ENCODE measurements at regions not wholly inside any gene's neighbourhood (a gene's known extent, or its start where the extent isn't known, plus 50 kb on each side); places are given as distances from the start of the nearest gene placed in this dataset.

DNA sequence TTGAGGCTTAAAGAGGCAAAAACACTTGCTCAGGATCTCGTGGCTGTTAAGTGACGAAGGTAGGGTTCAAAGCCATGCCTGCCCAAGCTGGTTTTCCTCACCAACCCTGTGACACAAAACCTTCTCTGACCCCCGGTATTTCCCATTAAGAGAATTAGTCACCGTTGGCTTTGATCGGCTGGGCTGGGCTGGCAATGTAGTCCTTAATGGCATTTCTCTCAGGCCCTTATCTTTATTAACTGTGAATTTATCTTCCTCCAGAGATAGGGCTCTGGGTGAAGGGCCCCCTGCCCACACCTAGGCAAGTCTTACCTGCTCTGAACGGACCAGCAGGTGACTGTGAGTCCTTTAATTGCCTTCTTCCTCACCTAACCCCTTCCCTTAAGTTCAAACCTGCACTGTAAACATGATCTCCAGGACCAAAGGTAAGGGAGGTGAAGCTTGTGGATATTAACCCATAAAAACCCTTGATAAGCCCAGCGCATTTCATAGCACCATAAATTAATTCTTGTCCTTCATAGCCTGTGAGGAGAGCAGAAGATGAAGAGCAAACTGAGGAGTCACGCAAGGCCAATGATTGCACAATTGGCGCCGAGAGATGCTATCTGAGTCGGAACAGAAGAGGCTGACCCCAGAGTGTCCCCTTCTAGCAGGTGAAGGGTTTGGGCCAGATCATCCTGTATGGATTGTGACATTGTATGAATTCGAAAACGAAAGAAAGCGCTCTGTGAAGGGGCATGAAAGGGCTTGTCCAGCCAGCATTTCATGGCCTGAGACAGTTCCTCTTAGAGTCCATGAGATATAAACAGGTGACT is 790.8 kb upstream of the TBX3 start:
- peak overlapping the region; percentile 45 for H3K27ac ChIP-seq (ENCODE audit: low read depth, low read length)
- no peaks in the 10 kb centered on the region for H3K79me2 ChIP-seq (ENCODE audit: insufficient read depth, low read length)
- no peaks in the 10 kb centered on the region for H4K20me1 ChIP-seq (ENCODE audit: insufficient read depth)
- H3K9ac ChIP-seq (ENCODE audit: low read length), result no peak overlapping the region
- TF ChIP-seq EZH2 (IDR thresholded peaks at IDR 0.05), result no peak
- TF ChIP-seq JUND (IDR thresholded peaks at IDR 0.05), result peak; percentile 37; the same call in 1 of the 2 replicates
- TF ChIP-seq EGR1 (IDR thresholded peaks at IDR 0.05; ENCODE audit: low read depth), result no peak
- peak; percentile 53 for TF ChIP-seq SP1 (IDR thresholded peaks at IDR 0.05; ENCODE audit: low read depth)
- TF ChIP-seq ATF3 (IDR thresholded peaks at IDR 0.05), result no peak
- no peak for TF ChIP-seq ELF1 (IDR thresholded peaks at IDR 0.05; ENCODE audit: borderline replicate concordance, low read depth)
- TF ChIP-seq FOSL1 (IDR thresholded peaks at IDR 0.05; ENCODE audit: low read depth), result peak; percentile 32; the same call in 1 of the 2 replicates
- TF ChIP-seq, protein P1, sequence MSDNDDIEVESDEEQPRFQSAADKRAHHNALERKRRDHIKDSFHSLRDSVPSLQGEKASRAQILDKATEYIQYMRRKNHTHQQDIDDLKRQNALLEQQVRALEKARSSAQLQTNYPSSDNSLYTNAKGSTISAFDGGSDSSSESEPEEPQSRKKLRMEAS (IDR thresholded peaks at IDR 0.05), result peak; percentile 56; the same call in 1 of the 2 replicates
- TF ChIP-seq CEBPB (IDR thresholded peaks at IDR 0.05; ENCODE audit: low read depth), result peak; percentile 59; the same call in 1 of the 2 replicates
- intact Hi-C loops (cut with micrococcal nuclease), result loop anchor here (5.0 kb wide), 3 partner anchors 158 to 792 kb away; partner anchors contain the start of gene TBX3
- H3K9me3 ChIP-seq (ENCODE audit: control insufficient read depth in 1 of 2, insufficient read depth in 1 of 2, low read depth in 1 of 2, low read length in 2 of 2), result no peaks in the 10 kb centered on the region
- no TSS peak for BruUV-seq (replicated peaks)
- POLR2A ChIA-PET, result no interaction called here
- ATAC-seq (peak; percentile 79), DNase-seq (ENCODE audit: low read depth, low spot score) (peak; percentile 51)
- H3K27me3 ChIP-seq (ENCODE audit: insufficient read depth, low read length), result no peaks in the 10 kb centered on the region
- H3K4me1 ChIP-seq (ENCODE audit: control insufficient read depth in 1 of 2, insufficient read depth in 2 of 2, low read length in 2 of 2), result peaks cover 18 to 32% of the 10 kb centered on the region in 2 experiments; a peak in 3 of 4 replicates
- CTCF ChIA-PET, result no interaction called here
- H3K4me3 ChIP-seq (replicated peaks in 1 of 2; ENCODE audit: low read depth in 1 of 2, low read length in 2 of 2), result no peak overlapping the region
- RAD21 ChIA-PET (ENCODE audit: low non-redundant PET in 1 of 2, low total read pairs in 2 of 2, uncharacterized antibody in 2 of 2, unreplicated experiment in 2 of 2), result no interaction called here
- H3K4me2 ChIP-seq (ENCODE audit: low read length), result peak overlapping the region; percentile 29
- no peaks in the 10 kb centered on the region for H3K9me2 ChIP-seq (ENCODE audit: insufficient read depth)
- H3K36me3 ChIP-seq (ENCODE audit: control insufficient read depth in 1 of 2, insufficient read depth in 2 of 2, low read length in 2 of 2), result no peaks in the 10 kb centered on the region
- H2AFZ ChIP-seq (ENCODE audit: low read depth, low read length, poor library complexity, severe bottlenecking), result no peak overlapping the region

Measured in HCT116 (cell line).